Activated CD4-positive, alpha-beta T cell treated with anti-CD3 and anti-CD28 coated beads for 36 hours (primary cell): ENCODE measurements at regions not wholly inside any gene's neighbourhood (a gene's known extent, or its start where the extent isn't known, plus 50 kb on each side); places are given as distances from the start of the nearest gene placed in this dataset.
"Not testable (repeated sequence)": the region's sequence is repeated elsewhere in the genome, so short reads cannot be mapped to it uniquely, and the experiment has no call there.

ENCODE experiments used
- ATAC-seq: fragments of 200-7000 bp; cut with Tn5 transposase; one replicate; pipeline ENCODE4 v1.10.0; 2021; ENCODE audit warnings: mild to moderate bottlenecking, moderate library complexity
- CTCF ChIA-PET: fragments of 350-600 bp; sonication (Branson Sonifier 250); formaldehyde crosslinking; loops from one replicate; lab custom pipeline; 2021; ENCODE audit warnings: antibody characterized with exemption; lab: Charles Lee
- POLR2A ChIA-PET: fragments of 350-600 bp; sonication (Branson Sonifier 250); formaldehyde crosslinking; loops from one replicate; lab custom pipeline; 2021; ENCODE audit warnings: antibody characterized with exemption, inconsistent platforms; lab: Charles Lee
- DNase-seq: peaks from one replicate; pipeline ENCODE4 v3.0.0-alpha.2; 2020
- H3K27ac Mint-ChIP-seq: one replicate; pipeline ENCODE4 v1.8.0; 2021; ENCODE audit warnings: mixed read lengths
- H3K27me3 Mint-ChIP-seq: one replicate; pipeline ENCODE4 v1.8.0; 2021; ENCODE audit warnings: mixed read lengths
- H3K36me3 Mint-ChIP-seq: one replicate; pipeline ENCODE4 v1.8.0; 2021; ENCODE audit warnings: low read depth, mixed read lengths
- H3K4me1 Mint-ChIP-seq: one replicate; pipeline ENCODE4 v1.8.0; 2021; ENCODE audit warnings: mixed read lengths
- H3K4me3 Mint-ChIP-seq: one replicate; pipeline ENCODE4 v1.8.0; 2021; ENCODE audit warnings: mild to moderate bottlenecking, moderate library complexity, mixed read lengths
- H3K9me3 Mint-ChIP-seq: one replicate; pipeline ENCODE4 v1.8.0; 2021; ENCODE audit warnings: low read depth, mixed read lengths
- intact Hi-C, 2 experiments: fragments of 100-400 bp; cut with DNase I in 1 of 2; cut with micrococcal nuclease in 1 of 2; formaldehyde crosslinking; loops; one replicate each; pipeline versions ENCODE4 v1.14.2 to v1.15.1; 2022 to 2024; cut with DNase I, micrococcal nuclease

DNA sequence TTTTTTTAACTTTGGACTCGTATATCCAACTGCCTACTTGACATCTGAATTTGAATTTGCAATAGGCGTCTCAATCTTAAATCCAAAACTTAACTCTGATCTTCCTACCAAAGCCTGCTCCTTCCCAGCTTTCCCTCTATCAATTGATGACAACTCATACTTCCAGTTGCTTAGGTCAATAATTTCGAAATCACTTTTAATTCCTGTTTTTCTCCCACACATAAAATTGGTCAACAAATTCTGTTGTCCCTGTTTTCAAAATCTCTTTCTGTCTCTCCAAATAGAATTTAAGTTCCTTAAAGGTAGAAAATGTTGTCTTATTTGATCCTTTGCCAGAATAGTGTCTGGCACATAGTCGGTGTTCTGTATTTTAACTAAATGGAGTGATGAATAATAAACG, 332.4 kb downstream of the SATB1 start:
- ChIA-PET CTCF (interaction anchor here (0.6 kb wide), 1 partner anchor 65 kb away, joined by 3 read pairs; no protein-coding TSS in a partner anchor), POLR2A (no interaction called here)
- Mint-ChIP-seq H3K4me3 (no peak overlapping the region), H3K36me3 (peaks cover 6% of the 10 kb centered on the region), H3K9me3 (peaks cover 2% of the 10 kb centered on the region), H3K27me3 (peaks cover 8% of the 10 kb centered on the region), H3K4me1 (peaks cover 5% of the 10 kb centered on the region), H3K27ac (no peak overlapping the region)
- no peak for DNase-seq
- intact Hi-C loops: no loop called here
- no peak for ATAC-seq

DNA sequence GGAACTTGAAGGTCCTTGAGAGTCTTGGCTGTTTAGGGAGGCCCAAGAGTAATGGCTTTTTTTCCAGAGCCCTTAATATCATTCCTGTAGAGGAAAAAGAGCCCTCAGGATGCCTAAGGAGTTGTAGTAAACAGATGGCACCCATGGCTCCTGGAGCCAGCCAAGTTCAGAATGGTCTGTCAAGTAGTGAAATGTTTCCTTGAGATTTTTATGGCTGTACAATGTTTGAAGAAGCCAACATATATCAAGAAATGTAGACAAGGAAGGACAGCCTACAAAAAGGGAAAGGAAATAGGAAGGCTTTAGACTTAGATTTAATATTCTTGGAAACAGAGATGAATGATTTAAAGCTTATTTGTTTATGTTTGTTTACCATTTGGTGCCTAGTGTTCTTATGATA, 334.8 kb downstream of the SATB1 start:
- Mint-ChIP-seq H3K36me3 (no peaks in the 10 kb centered on the region), H3K4me3 (no peak overlapping the region), H3K27ac (no peak overlapping the region), H3K9me3 (no peaks in the 10 kb centered on the region), H3K27me3 (peaks cover 8% of the 10 kb centered on the region), H3K4me1 (peaks cover 6% of the 10 kb centered on the region)
- intact Hi-C loops: no loop called here
- ChIA-PET CTCF (interaction anchor here (0.5 kb wide), 1 partner anchor 904 kb away, joined by 3 read pairs; no protein-coding TSS in a partner anchor), POLR2A (interaction anchor here (0.5 kb wide), 1 partner anchor 731 kb away, joined by 3 read pairs; no protein-coding TSS in a partner anchor)
- ATAC-seq (no peak), DNase-seq (no peak)

DNA sequence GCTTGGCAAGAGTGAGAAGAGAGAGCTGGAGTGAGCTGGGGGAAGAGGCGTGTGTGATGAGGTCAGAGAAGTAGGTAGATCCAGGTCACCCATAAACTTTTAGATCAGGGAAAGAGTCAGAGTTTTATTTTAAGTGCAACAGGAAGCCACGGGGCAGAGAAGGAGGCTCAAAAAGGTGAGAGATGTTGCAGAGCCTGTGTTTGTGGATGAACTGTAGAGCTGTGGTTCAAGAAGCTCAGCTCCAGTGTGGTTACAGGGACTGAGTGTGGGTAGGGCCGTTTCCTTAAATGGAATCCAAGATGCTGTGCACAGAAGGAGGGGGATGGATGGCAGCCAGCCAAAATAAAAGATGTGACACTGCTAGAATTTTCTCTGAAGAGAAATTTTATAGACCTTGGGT, 337.2 kb downstream of the SATB1 start:
- Mint-ChIP-seq H3K4me3 (no peak overlapping the region), H3K36me3 (no peaks in the 10 kb centered on the region), H3K27me3 (peaks cover 9% of the 10 kb centered on the region), H3K9me3 (no peaks in the 10 kb centered on the region), H3K27ac (no peak overlapping the region), H3K4me1 (peaks cover 8% of the 10 kb centered on the region)
- ChIA-PET CTCF (no interaction called here), POLR2A (interaction anchor here (0.6 kb wide), 1 partner anchor 15 kb away, joined by 3 read pairs; no protein-coding TSS in a partner anchor)
- DNase-seq (peak; percentile 19), ATAC-seq (peak; percentile 70)
- intact Hi-C loops: no loop called here

DNA sequence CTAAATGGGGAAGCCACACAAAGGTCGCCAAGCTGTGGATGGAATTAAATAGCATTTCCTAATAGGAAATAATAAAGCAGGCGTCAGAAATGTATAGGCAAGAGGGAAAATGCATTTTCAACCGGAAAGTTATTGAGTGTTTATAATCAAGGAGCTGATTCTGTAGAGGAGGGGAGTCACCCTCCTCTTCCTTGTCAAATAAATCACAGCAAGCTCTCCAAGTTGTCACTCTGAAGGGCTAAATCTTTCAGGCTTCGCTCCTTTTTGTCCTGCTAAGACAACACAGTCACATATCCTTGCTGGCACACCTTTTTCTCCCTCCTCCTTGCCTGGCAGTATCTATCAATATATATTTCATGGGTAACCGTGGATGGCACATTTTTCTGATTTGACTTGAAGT, 338.4 kb downstream of the SATB1 start:
- peaks cover 8% of the 10 kb centered on the region for H3K4me1 Mint-ChIP-seq
- intact Hi-C loops: no loop called here
- POLR2A ChIA-PET: no interaction called here
- H3K9me3 Mint-ChIP-seq: no peaks in the 10 kb centered on the region
- ATAC-seq (no peak), DNase-seq (no peak)
- H3K36me3 Mint-ChIP-seq: no peaks in the 10 kb centered on the region
- peaks cover 6% of the 10 kb centered on the region for H3K27me3 Mint-ChIP-seq
- H3K27ac Mint-ChIP-seq: no peak overlapping the region
- H3K4me3 Mint-ChIP-seq: no peak overlapping the region
- CTCF ChIA-PET: interaction anchor here (0.7 kb wide), 1 partner anchor 944 kb away, joined by 3 read pairs; no protein-coding TSS in a partner anchor

DNA sequence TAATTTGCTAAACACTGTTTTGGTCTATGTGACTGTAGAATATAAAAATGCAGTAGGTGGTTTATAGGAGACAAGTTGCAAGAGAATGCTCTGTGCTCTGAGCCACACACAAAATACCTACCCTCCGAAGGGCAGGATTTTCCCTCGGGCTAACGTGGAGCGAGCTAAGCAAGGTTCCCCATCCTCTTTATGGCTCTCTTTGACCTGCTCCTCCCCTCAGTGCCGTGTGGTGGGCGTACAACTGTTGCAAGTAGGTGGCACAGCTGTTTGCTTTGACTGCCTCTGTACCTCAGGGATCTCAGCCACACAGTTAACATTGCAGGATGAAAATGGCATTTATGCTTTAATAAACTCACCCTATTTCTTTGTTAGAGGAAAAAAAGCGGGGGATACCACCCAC, 339.1 kb downstream of the SATB1 start:
- Mint-ChIP-seq H3K9me3 (no peaks in the 10 kb centered on the region), H3K4me3 (no peak overlapping the region), H3K27me3 (peaks cover 6% of the 10 kb centered on the region), H3K4me1 (peaks cover 8% of the 10 kb centered on the region), H3K27ac (no peak overlapping the region), H3K36me3 (no peaks in the 10 kb centered on the region)
- no peak for ATAC-seq
- ChIA-PET CTCF (interaction anchor here (0.7 to 1.1 kb wide), 2 partner anchors 323 to 945 kb away, joined by 3 read pairs; no protein-coding TSS in a partner anchor), POLR2A (interaction anchor here (0.6 kb wide), 1 partner anchor 350 kb away, joined by 7 read pairs; no protein-coding TSS in a partner anchor)
- DNase-seq: no peak
- intact Hi-C loops: no loop called here

DNA sequence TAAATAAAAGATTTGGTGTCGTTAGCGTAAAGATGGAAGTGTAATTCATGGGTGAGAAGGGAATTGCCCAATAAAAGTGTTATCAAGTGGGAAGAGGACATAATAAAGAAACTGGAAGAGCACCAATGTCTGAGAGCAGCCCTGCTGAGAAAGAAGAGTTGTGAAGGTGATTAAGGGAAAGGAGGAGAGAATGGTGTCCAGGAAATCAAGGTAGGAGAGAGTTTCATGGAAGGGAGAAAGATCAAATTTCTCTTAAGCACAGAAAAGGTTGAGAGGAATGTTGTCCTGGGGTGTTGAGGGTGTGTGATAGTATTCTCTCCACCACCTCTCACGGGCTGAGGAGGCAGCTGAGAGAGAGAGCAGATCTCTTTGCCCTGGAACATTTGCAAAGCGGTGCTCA, 339.7 kb downstream of the SATB1 start:
- H3K4me3 Mint-ChIP-seq: no peak overlapping the region
- no peaks in the 10 kb centered on the region for H3K9me3 Mint-ChIP-seq
- intact Hi-C loops: no loop called here
- H3K4me1 Mint-ChIP-seq: peaks cover 8% of the 10 kb centered on the region
- no peak for DNase-seq
- POLR2A ChIA-PET: no interaction called here
- CTCF ChIA-PET: interaction anchor here (1.1 kb wide), 1 partner anchor 322 kb away, joined by 3 read pairs; no protein-coding TSS in a partner anchor
- no peaks in the 10 kb centered on the region for H3K36me3 Mint-ChIP-seq
- H3K27ac Mint-ChIP-seq: no peak overlapping the region
- no peak for ATAC-seq
- peaks cover 8% of the 10 kb centered on the region for H3K27me3 Mint-ChIP-seq

DNA sequence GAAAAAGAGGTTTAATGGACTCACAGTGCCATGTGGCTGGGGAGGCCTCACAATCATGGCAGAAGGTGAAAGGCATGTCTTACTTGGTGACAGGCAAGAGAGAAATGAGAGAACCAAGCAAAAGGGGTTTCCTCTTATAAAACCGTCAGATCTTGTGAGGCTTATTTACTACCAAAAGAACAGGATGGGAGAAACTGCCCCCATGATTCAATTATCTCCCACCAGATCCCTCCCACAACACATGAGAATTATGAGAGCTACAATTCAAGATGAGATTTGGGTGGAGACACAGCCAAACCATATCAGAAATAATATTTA, 340.8 kb upstream of the TBC1D5 start:
- H3K9me3 Mint-ChIP-seq, ATAC-seq, H3K36me3 Mint-ChIP-seq, DNase-seq, H3K27ac Mint-ChIP-seq, POLR2A ChIA-PET, H3K4me3 Mint-ChIP-seq, intact Hi-C loops: not testable (repeated sequence)
- CTCF ChIA-PET: interaction anchor here (0.5 kb wide), 1 partner anchor 614 kb away, joined by 4 read pairs; no protein-coding TSS in a partner anchor
- Mint-ChIP-seq H3K4me1 (peaks cover 14% of the 10 kb centered on the region), H3K27me3 (peaks cover 11% of the 10 kb centered on the region)

DNA sequence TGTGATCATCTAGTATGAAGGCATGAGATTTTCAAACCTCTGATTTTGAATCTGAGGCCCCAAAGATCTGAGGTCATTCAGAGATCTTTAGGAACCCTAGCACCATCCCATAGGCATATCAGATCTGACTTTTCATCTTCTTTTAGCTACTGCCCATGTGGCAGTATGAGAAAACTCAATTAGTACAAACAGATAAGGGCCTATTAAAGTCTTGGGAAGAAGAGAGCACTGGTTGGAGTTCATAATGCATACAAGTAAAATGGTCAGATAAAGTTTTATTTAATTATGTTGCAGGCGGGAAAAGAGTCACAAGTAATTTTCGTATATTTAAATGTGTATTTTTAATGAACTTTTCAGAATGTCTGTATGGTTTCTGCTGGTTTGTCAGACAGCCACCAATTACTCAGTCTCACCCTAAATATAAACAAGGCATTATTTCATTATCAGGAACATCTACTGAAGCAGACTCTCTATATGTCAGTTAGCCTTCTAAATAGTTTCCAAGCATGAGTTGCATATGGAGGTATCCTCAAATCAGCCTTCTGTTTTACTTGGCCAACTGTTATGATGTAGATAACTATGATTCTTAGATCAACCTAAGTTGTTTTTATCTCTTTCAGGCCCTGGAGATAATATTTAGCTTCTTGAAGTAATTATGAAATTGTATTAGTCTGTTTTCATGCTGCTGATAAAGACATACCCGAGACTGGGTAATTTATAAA, 340.3 kb upstream of the TBC1D5 start:
- Mint-ChIP-seq H3K9me3 (no peaks in the 10 kb centered on the region), H3K27ac (no peak overlapping the region), H3K36me3 (no peaks in the 10 kb centered on the region), H3K4me1 (peaks cover 9% of the 10 kb centered on the region), H3K4me3 (no peak overlapping the region), H3K27me3 (peaks cover 11% of the 10 kb centered on the region)
- ChIA-PET POLR2A (no interaction called here), CTCF (interaction anchor here (0.5 kb wide), 1 partner anchor 613 kb away, joined by 4 read pairs; no protein-coding TSS in a partner anchor)
- no peak for DNase-seq
- intact Hi-C loops: no loop called here
- no peak for ATAC-seq

DNA sequence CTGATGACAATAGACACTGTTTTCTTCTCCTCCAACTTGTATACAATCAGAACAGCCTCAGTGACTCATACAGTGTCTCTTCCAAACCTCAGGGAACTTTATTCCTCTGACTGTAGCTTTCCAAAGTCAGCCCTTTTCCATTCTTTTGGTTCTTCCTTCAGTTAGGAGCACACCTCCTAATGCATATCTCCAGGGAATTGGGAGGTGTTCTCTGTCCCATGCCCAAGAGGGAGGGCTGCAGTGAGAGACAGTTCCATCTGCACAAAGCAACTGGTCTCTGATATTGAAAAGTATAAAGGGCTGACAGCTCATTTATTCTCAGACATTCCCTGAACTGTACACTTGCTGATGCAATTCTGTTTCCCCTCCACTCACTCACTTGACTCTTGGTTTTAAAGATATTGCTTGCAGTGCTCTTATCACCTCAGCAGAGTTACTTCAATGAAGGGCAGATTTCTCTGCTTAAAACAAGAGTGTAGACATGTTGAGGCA, 337.8 kb upstream of the TBC1D5 start:
- DNase-seq: no peak
- ChIA-PET POLR2A (no interaction called here), CTCF (no interaction called here)
- no peak overlapping the region for H3K4me3 Mint-ChIP-seq
- no peaks in the 10 kb centered on the region for H3K9me3 Mint-ChIP-seq
- no peaks in the 10 kb centered on the region for H3K36me3 Mint-ChIP-seq
- no peak overlapping the region for H3K27ac Mint-ChIP-seq
- peak; percentile 42 for ATAC-seq
- H3K4me1 Mint-ChIP-seq: peaks cover 6% of the 10 kb centered on the region
- intact Hi-C loops: no loop called here
- H3K27me3 Mint-ChIP-seq: peaks cover 15% of the 10 kb centered on the region

DNA sequence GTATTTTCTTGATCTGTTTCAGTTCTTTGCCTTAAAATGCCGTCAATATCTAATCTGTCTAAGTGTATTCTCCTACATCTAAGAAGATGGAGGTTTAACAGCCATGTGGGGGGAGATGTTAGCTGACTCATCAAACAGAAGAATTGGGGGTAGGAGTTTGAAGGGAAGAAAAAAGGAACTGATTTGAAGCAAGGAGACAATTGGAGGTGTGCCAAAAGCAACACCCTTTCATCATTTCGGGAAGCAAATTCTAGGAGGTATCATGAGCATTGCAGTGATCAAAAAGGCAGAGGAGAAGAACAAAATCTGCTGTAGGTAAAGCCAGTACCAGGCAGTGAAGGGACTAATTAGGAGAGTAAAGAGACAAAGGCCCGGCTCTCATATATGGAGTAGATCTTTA, 337.3 kb upstream of the TBC1D5 start:
- H3K27me3 Mint-ChIP-seq: peaks cover 13% of the 10 kb centered on the region
- H3K9me3 Mint-ChIP-seq: no peaks in the 10 kb centered on the region

DNA sequence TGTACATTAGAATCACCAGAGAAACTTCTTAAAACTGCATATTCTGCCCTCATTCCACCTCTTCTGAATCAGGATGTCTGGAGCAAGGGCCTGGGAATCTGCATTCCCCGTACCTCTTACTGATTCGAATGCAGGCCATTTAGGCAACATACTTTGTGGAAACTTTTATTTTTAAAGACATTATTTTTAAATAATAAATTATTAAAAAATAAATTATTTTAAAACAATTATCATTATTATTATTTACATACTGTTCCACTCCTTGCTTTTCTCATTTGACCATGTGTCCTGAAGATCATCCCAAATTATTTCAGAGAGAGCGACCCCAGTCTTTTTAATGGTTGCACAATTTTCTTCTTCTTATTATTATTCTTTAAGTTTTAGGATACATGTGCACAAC, 336.6 kb upstream of the TBC1D5 start:
- POLR2A ChIA-PET: no interaction called here

More for the DNA sequence above, 337.3 kb upstream of the TBC1D5 start:
- Mint-ChIP-seq H3K36me3 (no peaks in the 10 kb centered on the region), H3K4me3 (no peak overlapping the region), H3K4me1 (peaks cover 5% of the 10 kb centered on the region), H3K27ac (no peak overlapping the region)
- intact Hi-C loops: no loop called here
- DNase-seq: no peak
- ChIA-PET POLR2A (no interaction called here), CTCF (no interaction called here)
- no peak for ATAC-seq

More for the DNA sequence above, 336.6 kb upstream of the TBC1D5 start:
- H3K9me3 Mint-ChIP-seq: no peaks in the 10 kb centered on the region
- peaks cover 5% of the 10 kb centered on the region for H3K4me1 Mint-ChIP-seq
- H3K27ac Mint-ChIP-seq: no peak overlapping the region
- ATAC-seq (no peak), DNase-seq (no peak)
- H3K27me3 Mint-ChIP-seq: peaks cover 13% of the 10 kb centered on the region
- no peaks in the 10 kb centered on the region for H3K36me3 Mint-ChIP-seq
- intact Hi-C loops: no loop called here
- CTCF ChIA-PET: no interaction called here
- H3K4me3 Mint-ChIP-seq: no peak overlapping the region
